Activated CD8-positive, alpha-beta memory T cell treated with anti-CD3 and anti-CD28 coated beads, Interleukin-2, amount 10 ng/mL, durations not matched to agents 7 days and 5 days (primary cell): ENCODE measurements at regions not wholly inside any gene's neighbourhood (a gene's known extent, or its start where the extent isn't known, plus 50 kb on each side); places are given as distances from the start of the nearest gene placed in this dataset.
"Not testable (repeated sequence)": the region's sequence is repeated elsewhere in the genome, so short reads cannot be mapped to it uniquely, and the experiment has no call there.

Source experiments
- ATAC-seq: fragments of 150-1000 bp; cut with Tn5 transposase; one replicate; pipeline ENCODE4 v1.10.0; 2021; ENCODE audit warnings: moderate library complexity
- CTCF ChIA-PET: fragments of 350-600 bp; sonication (Branson Sonifier 250); formaldehyde crosslinking; loops from one replicate; lab custom pipeline; 2021; ENCODE audit warnings: antibody characterized with exemption; lab: Charles Lee
- DNase-seq: peaks from one replicate; pipeline ENCODE4 v3.0.0-alpha.2; 2020
- H3K27ac Mint-ChIP-seq: one replicate; pipeline ENCODE4 v1.8.0; 2021; ENCODE audit warnings: mild to moderate bottlenecking, mixed read lengths
- H3K27me3 Mint-ChIP-seq: one replicate; pipeline ENCODE4 v1.8.0; 2021; ENCODE audit warnings: mixed read lengths
- H3K36me3 Mint-ChIP-seq: one replicate; pipeline ENCODE4 v1.8.0; 2021; ENCODE audit warnings: mild to moderate bottlenecking, mixed read lengths
- H3K4me1 Mint-ChIP-seq: one replicate; pipeline ENCODE4 v1.8.0; 2021; ENCODE audit warnings: mixed read lengths
- H3K4me3 Mint-ChIP-seq: one replicate; pipeline ENCODE4 v1.8.0; 2021; ENCODE audit warnings: mild to moderate bottlenecking, moderate library complexity, mixed read lengths
- H3K9me3 Mint-ChIP-seq: one replicate; pipeline ENCODE4 v1.8.0; 2022; ENCODE audit warnings: low read depth, mixed read lengths

GRCh38 chr20:17869295-17869994 is 99.1 kb downstream of the SNX5 start:
- CTCF ChIA-PET, result interaction anchor here (1.0 to 1.4 kb wide), 2 partner anchors 10 to 365 kb away, joined by 3 to 4 read pairs; no protein-coding TSS in a partner anchor

GRCh38 chr20:17868700-17869231 is 99.8 kb downstream of the SNX5 start:
- H3K4me1 Mint-ChIP-seq, result peaks cover 16% of the 10 kb centered on the region
- ATAC-seq (no peak), DNase-seq (no peak)
- H3K27ac Mint-ChIP-seq, result no peak overlapping the region
- H3K27me3 Mint-ChIP-seq, result peaks cover 41% of the 10 kb centered on the region
- CTCF ChIA-PET, result interaction anchor here (1.0 to 1.4 kb wide), 2 partner anchors 9 to 364 kb away, joined by 3 to 4 read pairs; no protein-coding TSS in a partner anchor
- H3K4me3 Mint-ChIP-seq, result no peak overlapping the region
- no peaks in the 10 kb centered on the region for H3K36me3 Mint-ChIP-seq
- no peaks in the 10 kb centered on the region for H3K9me3 Mint-ChIP-seq

More at GRCh38 chr20:17869295-17869994, 99.1 kb downstream of the SNX5 start:
- H3K9me3 Mint-ChIP-seq, result no peaks in the 10 kb centered on the region
- no peak for ATAC-seq
- peaks cover 41% of the 10 kb centered on the region for H3K27me3 Mint-ChIP-seq
- DNase-seq, result no peak
- no peak overlapping the region for H3K27ac Mint-ChIP-seq
- H3K4me3 Mint-ChIP-seq, result no peak overlapping the region
- H3K36me3 Mint-ChIP-seq, result no peaks in the 10 kb centered on the region
- peaks cover 16% of the 10 kb centered on the region for H3K4me1 Mint-ChIP-seq

GRCh38 chr20:17868151-17868550 is 100.4 kb downstream of the SNX5 start:
- peaks cover 41% of the 10 kb centered on the region for H3K27me3 Mint-ChIP-seq
- H3K36me3 Mint-ChIP-seq, result no peaks in the 10 kb centered on the region
- ATAC-seq, result no peak
- no peak overlapping the region for H3K27ac Mint-ChIP-seq
- CTCF ChIA-PET, result no interaction called here
- DNase-seq, result no peak
- H3K4me3 Mint-ChIP-seq, result no peak overlapping the region
- H3K9me3 Mint-ChIP-seq, result no peaks in the 10 kb centered on the region
- H3K4me1 Mint-ChIP-seq, result peaks cover 16% of the 10 kb centered on the region

GRCh38 chr20:17867131-17867925 is 101.3 kb downstream of the SNX5 start:
- ATAC-seq (no peak), DNase-seq (no peak)
- Mint-ChIP-seq H3K27me3 (peaks cover 45% of the 10 kb centered on the region), H3K36me3 (no peaks in the 10 kb centered on the region), H3K4me1 (peaks cover 11% of the 10 kb centered on the region), H3K27ac (no peak overlapping the region), H3K9me3 (no peaks in the 10 kb centered on the region), H3K4me3 (no peak overlapping the region)
- CTCF ChIA-PET, result no interaction called here

GRCh38 chr20:17866234-17867001 is 102.2 kb downstream of the SNX5 start:
- H3K9me3 Mint-ChIP-seq, result no peaks in the 10 kb centered on the region
- no peak overlapping the region for H3K27ac Mint-ChIP-seq
- no peaks in the 10 kb centered on the region for H3K36me3 Mint-ChIP-seq
- H3K4me3 Mint-ChIP-seq, result no peak overlapping the region
- CTCF ChIA-PET, result no interaction called here
- no peak for DNase-seq
- peaks cover 3% of the 10 kb centered on the region for H3K4me1 Mint-ChIP-seq
- ATAC-seq, result no peak
- peaks cover 53% of the 10 kb centered on the region for H3K27me3 Mint-ChIP-seq

- CTCF ChIA-PET, result no interaction called here
- H3K4me3 Mint-ChIP-seq, result no peak overlapping the region
- no peak for ATAC-seq
These were observed 104.9 kb downstream of the SNX5 start for GRCh38 chr20:17863577-17864292.

GRCh38 chr20:17863209-17863576 is 105.4 kb downstream of the SNX5 start:
- ATAC-seq (no peak), DNase-seq (no peak)
- peaks cover 40% of the 10 kb centered on the region for H3K27me3 Mint-ChIP-seq
- H3K9me3 Mint-ChIP-seq, result no peaks in the 10 kb centered on the region
- no peaks in the 10 kb centered on the region for H3K36me3 Mint-ChIP-seq
- no peak overlapping the region for H3K27ac Mint-ChIP-seq
- peaks cover 25% of the 10 kb centered on the region for H3K4me1 Mint-ChIP-seq
- CTCF ChIA-PET, result interaction anchor here (1.1 to 1.8 kb wide), 2 partner anchors 38 to 75 kb away, joined by 3 to 4 read pairs; no protein-coding TSS in a partner anchor
- no peak overlapping the region for H3K4me3 Mint-ChIP-seq

More at GRCh38 chr20:17863577-17864292, 104.9 kb downstream of the SNX5 start:
- peaks cover 20% of the 10 kb centered on the region for H3K4me1 Mint-ChIP-seq
- no peak overlapping the region for H3K27ac Mint-ChIP-seq
- no peaks in the 10 kb centered on the region for H3K9me3 Mint-ChIP-seq
- H3K36me3 Mint-ChIP-seq, result no peaks in the 10 kb centered on the region
- H3K27me3 Mint-ChIP-seq, result peaks cover 45% of the 10 kb centered on the region
- DNase-seq, result no peak

GRCh38 chr20:17862171-17862570 is 106.4 kb downstream of the SNX5 start:
- no peak overlapping the region for H3K4me3 Mint-ChIP-seq
- H3K4me1 Mint-ChIP-seq, result peaks cover 31% of the 10 kb centered on the region
- CTCF ChIA-PET, result interaction anchor here (1.1 to 1.8 kb wide), 3 partner anchors 33 to 76 kb away, joined by 3 to 4 read pairs (median 3); no protein-coding TSS in a partner anchor
- DNase-seq (no peak), ATAC-seq (no peak)
- no peaks in the 10 kb centered on the region for H3K36me3 Mint-ChIP-seq
- H3K27ac Mint-ChIP-seq, result no peak overlapping the region
- no peaks in the 10 kb centered on the region for H3K9me3 Mint-ChIP-seq
- H3K27me3 Mint-ChIP-seq, result peaks cover 35% of the 10 kb centered on the region

GRCh38 chr20:17861620-17862019 is 107.0 kb downstream of the SNX5 start:
- CTCF ChIA-PET, result interaction anchor here (1.2 to 5.7 kb wide), 3 partner anchors 34 to 180 kb away, joined by 3 to 37 read pairs (median 4); partner anchors contain the start of gene RRBP1
- H3K36me3 Mint-ChIP-seq, H3K4me3 Mint-ChIP-seq, DNase-seq, H3K27ac Mint-ChIP-seq, H3K9me3 Mint-ChIP-seq, ATAC-seq: not testable (repeated sequence)
- H3K4me1 Mint-ChIP-seq, result peaks cover 35% of the 10 kb centered on the region
- peaks cover 33% of the 10 kb centered on the region for H3K27me3 Mint-ChIP-seq

- CTCF ChIA-PET, result interaction anchor here (0.9 to 5.7 kb wide), 5 partner anchors 9 to 182 kb away, joined by 4 to 37 read pairs (median 6); partner anchors contain the start of gene RRBP1
- DNase-seq, result no peak
- H3K9me3 Mint-ChIP-seq, result no peaks in the 10 kb centered on the region
- no peak overlapping the region for H3K27ac Mint-ChIP-seq
- no peak overlapping the region for H3K4me3 Mint-ChIP-seq
- ATAC-seq, result no peak
- peaks cover 29% of the 10 kb centered on the region for H3K27me3 Mint-ChIP-seq
- H3K4me1 Mint-ChIP-seq, result peaks cover 44% of the 10 kb centered on the region
- no peaks in the 10 kb centered on the region for H3K36me3 Mint-ChIP-seq
These were observed 108.0 kb downstream of the SNX5 start for GRCh38 chr20:17860301-17861197.

- Mint-ChIP-seq H3K27ac (peak overlapping the region; percentile 50), H3K27me3 (peaks cover 27% of the 10 kb centered on the region), H3K9me3 (no peaks in the 10 kb centered on the region), H3K4me1 (peaks cover 46% of the 10 kb centered on the region), H3K36me3 (no peaks in the 10 kb centered on the region), H3K4me3 (no peak overlapping the region)
- ATAC-seq (peak; percentile 85), DNase-seq (peak; percentile 79)
- CTCF ChIA-PET, result interaction anchor here (0.9 to 5.7 kb wide), 5 partner anchors 10 to 181 kb away, joined by 4 to 37 read pairs (median 6); partner anchors contain the start of gene RRBP1
These were observed 108.9 kb downstream of the SNX5 start for GRCh38 chr20:17859616-17860232.
